ENCODE measurements at regions not wholly inside any gene's neighbourhood (a gene's known extent, or its start where the extent isn't known, plus 50 kb on each side); places are given as distances from the start of the nearest gene placed in this dataset.

GRCh38 chr10:64261092-64261491 is 739.9 kb downstream of the REEP3 start:
- TF ChIP-seq ESRRG (CRISPR knock-in tag; IDR thresholded peaks at IDR 0.05) (no peak), TOX (CRISPR knock-in tag; IDR thresholded peaks at IDR 0.05; ENCODE audit: borderline replicate concordance) (no peak), ZFP30 (CRISPR knock-in tag; IDR thresholded peaks at IDR 0.05) (no peak), ARNTL (CRISPR knock-in tag; IDR thresholded peaks at IDR 0.05; ENCODE audit: borderline replicate concordance, low read depth) (no peak), ZC3H10 (CRISPR knock-in tag; IDR thresholded peaks at IDR 0.05) (no peak), ISL1 (CRISPR knock-in tag; IDR thresholded peaks at IDR 0.05) (no peak), CSDC2 (CRISPR knock-in tag; IDR thresholded peaks at IDR 0.05) (no peak), PPARA (CRISPR knock-in tag; IDR thresholded peaks at IDR 0.05; ENCODE audit: borderline replicate concordance) (no peak), ZFP3 (CRISPR knock-in tag; IDR thresholded peaks at IDR 0.05) (no peak), POU6F1 (CRISPR knock-in tag; IDR thresholded peaks at IDR 0.05; ENCODE audit: borderline replicate concordance, low read depth) (no peak)
